ENCODE measurements at regions not wholly inside any gene's neighbourhood (a gene's known extent, or its start where the extent isn't known, plus 50 kb on each side); places are given as distances from the start of the nearest gene placed in this dataset.

GRCh38 chr17:13921841-13922776, 147.2 kb upstream of the COX10 start:
- TF ChIP-seq CTCF (conservative IDR thresholded peaks at IDR 0.05; ENCODE audit: low read depth in 2 of 2) (no peak), REST (IDR thresholded peaks at IDR 0.05; ENCODE audit: unreplicated experiment) (no peak), CREB1 (CRISPR knock-in tag; IDR thresholded peaks at IDR 0.05; ENCODE audit: low read depth) (no peak), EZH2phosphoT487 (IDR thresholded peaks at IDR 0.05; ENCODE audit: unreplicated experiment) (no peak), ZNF331 (CRISPR knock-in tag; IDR thresholded peaks at IDR 0.05; ENCODE audit: low read depth) (no peak), EZH2 (IDR thresholded peaks at IDR 0.05; ENCODE audit: low read depth, unreplicated experiment) (no peak), POLR2AphosphoS5 (IDR thresholded peaks at IDR 0.05; ENCODE audit: low read depth) (no peak)

Data from GM23338 (cell line).